ENCODE measurements at regions not wholly inside any gene's neighbourhood (a gene's known extent, or its start where the extent isn't known, plus 50 kb on each side); places are given as distances from the start of the nearest gene placed in this dataset.

DNA sequence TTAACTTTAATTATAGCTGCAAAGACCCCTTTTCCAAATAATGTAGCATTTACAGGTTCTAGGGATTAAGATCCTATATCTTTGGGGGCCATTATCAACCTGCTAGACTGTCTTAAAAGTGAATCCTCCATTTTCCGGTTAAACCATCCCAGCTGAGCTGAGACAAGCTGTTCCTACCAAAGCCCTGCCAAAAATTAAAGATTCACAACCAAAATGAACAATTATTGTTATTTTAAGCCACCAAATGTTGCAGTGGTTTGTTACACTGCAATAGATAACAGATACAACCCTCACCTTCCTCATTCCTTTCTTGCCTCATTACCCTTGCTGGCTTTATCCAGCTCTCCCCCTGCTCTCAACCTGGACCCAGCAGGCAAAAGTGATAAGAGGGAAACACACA is 343.4 kb downstream of the CDK5RAP2 start:
- no peak for DNase-seq (ENCODE audit: low spot score)
- Histone ChIP-seq H3K27ac (ENCODE audit: low read depth, low read length, poor library complexity, severe bottlenecking) (no peak overlapping the region), H3K4me2 (ENCODE audit: low read length) (no peak overlapping the region), H3K36me3 (ENCODE audit: insufficient read depth, low read length) (no peaks in the 10 kb centered on the region), H2AFZ (ENCODE audit: low read length) (no peak overlapping the region), H3K79me2 (ENCODE audit: insufficient read depth, low read depth, low read length) (no peaks in the 10 kb centered on the region), H3K4me1 (ENCODE audit: insufficient read depth, low read length, poor library complexity, severe bottlenecking) (no peaks in the 10 kb centered on the region), H3K4me3 (ENCODE audit: low read depth, low read length, poor library complexity, severe bottlenecking) (no peak overlapping the region), H3K9me2 (ENCODE audit: insufficient read depth, low read length) (no peaks in the 10 kb centered on the region), H3K9me3 (ENCODE audit: low read length) (no peaks in the 10 kb centered on the region), H4K20me1 (ENCODE audit: insufficient read depth, low read length) (no peaks in the 10 kb centered on the region)
- ChIA-PET POLR2A (no interaction called here), CTCF (ENCODE audit: unreplicated experiment) (no interaction called here)
- intact Hi-C loops (cut with micrococcal nuclease; ENCODE audit: unreplicated experiment), result no loop called here
- no TSS peak for BruUV-seq (replicated peaks)
- no peak for TF ChIP-seq EZH2phosphoT487 (IDR thresholded peaks at IDR 0.05; ENCODE audit: borderline replicate concordance, low read depth, low read length)
- TF ChIP-seq, protein P1, sequence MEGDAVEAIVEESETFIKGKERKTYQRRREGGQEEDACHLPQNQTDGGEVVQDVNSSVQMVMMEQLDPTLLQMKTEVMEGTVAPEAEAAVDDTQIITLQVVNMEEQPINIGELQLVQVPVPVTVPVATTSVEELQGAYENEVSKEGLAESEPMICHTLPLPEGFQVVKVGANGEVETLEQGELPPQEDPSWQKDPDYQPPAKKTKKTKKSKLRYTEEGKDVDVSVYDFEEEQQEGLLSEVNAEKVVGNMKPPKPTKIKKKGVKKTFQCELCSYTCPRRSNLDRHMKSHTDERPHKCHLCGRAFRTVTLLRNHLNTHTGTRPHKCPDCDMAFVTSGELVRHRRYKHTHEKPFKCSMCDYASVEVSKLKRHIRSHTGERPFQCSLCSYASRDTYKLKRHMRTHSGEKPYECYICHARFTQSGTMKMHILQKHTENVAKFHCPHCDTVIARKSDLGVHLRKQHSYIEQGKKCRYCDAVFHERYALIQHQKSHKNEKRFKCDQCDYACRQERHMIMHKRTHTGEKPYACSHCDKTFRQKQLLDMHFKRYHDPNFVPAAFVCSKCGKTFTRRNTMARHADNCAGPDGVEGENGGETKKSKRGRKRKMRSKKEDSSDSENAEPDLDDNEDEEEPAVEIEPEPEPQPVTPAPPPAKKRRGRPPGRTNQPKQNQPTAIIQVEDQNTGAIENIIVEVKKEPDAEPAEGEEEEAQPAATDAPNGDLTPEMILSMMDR (conservative IDR thresholded peaks at IDR 0.05; ENCODE audit: low read length), result no peak

DNA sequence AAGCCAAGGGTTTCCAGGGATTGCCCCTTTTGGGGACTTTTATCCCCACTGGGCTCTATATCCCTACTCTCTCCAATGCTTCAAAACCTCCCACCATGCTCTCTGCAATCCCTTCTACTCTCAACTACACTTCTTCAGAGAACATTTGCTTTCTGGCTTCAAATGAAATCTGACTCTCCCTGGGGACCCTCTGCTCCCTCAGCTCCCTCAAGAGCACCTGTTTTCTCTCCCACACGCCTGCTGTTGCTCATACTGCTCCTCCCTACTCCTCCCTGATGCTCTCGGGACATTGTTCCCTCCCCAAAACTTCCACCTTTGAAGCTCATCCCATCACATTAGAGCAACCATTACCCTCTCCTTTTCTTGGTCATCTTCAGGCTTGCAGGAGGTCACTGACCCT is 344.9 kb downstream of the CDK5RAP2 start:
- CTCF ChIA-PET (ENCODE audit: unreplicated experiment), result no interaction called here
- H3K4me3 ChIP-seq (ENCODE audit: low read depth, low read length, poor library complexity, severe bottlenecking), result no peak overlapping the region
- POLR2A ChIA-PET, result no interaction called here

DNA sequence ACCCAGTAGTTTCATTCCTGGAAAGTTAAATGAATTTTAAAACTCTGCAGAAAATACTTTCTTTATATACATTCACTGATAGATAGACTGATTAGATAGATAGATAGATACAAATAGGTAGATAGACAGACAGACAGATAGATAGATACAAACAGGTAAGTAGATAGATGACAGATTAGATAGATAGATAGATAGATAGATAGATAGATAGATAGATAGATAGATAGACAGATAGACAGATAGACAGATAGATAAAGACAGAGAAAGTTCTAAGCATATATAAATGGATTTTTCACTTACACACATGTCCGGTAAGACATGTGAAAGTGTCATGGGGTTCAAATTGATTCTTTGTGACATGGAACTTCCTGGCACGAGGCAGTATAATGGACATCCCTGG is 349.7 kb downstream of the CDK5RAP2 start:
- Histone ChIP-seq H3K9me3 (ENCODE audit: low read length) (no peaks in the 10 kb centered on the region), H3K4me1 (ENCODE audit: insufficient read depth, low read length, poor library complexity, severe bottlenecking) (no peaks in the 10 kb centered on the region), H3K9me2 (ENCODE audit: insufficient read depth, low read length) (no peaks in the 10 kb centered on the region), H2AFZ (ENCODE audit: low read length) (no peak overlapping the region), H3K4me2 (ENCODE audit: low read length) (no peak overlapping the region), H4K20me1 (ENCODE audit: insufficient read depth, low read length) (no peaks in the 10 kb centered on the region), H3K4me3 (ENCODE audit: low read depth, low read length, poor library complexity, severe bottlenecking) (no peak overlapping the region), H3K79me2 (ENCODE audit: insufficient read depth, low read depth, low read length) (no peaks in the 10 kb centered on the region), H3K36me3 (ENCODE audit: insufficient read depth, low read length) (no peaks in the 10 kb centered on the region), H3K27ac (ENCODE audit: low read depth, low read length, poor library complexity, severe bottlenecking) (no peak overlapping the region)
- intact Hi-C loops (cut with micrococcal nuclease; ENCODE audit: unreplicated experiment), result no loop called here
- POLR2A ChIA-PET, result no interaction called here
- CTCF ChIA-PET (ENCODE audit: unreplicated experiment), result no interaction called here
- no TSS peak for BruUV-seq (replicated peaks)
- TF ChIP-seq, protein P1 (conservative IDR thresholded peaks at IDR 0.05; ENCODE audit: low read length), result no peak
- no peak for TF ChIP-seq EZH2phosphoT487 (IDR thresholded peaks at IDR 0.05; ENCODE audit: borderline replicate concordance, low read depth, low read length)
- no peak for DNase-seq (ENCODE audit: low spot score)

More for the DNA sequence above, 344.9 kb downstream of the CDK5RAP2 start:
- Histone ChIP-seq H3K36me3 (ENCODE audit: insufficient read depth, low read length) (no peaks in the 10 kb centered on the region), H3K4me1 (ENCODE audit: insufficient read depth, low read length, poor library complexity, severe bottlenecking) (no peaks in the 10 kb centered on the region), H4K20me1 (ENCODE audit: insufficient read depth, low read length) (no peaks in the 10 kb centered on the region), H3K79me2 (ENCODE audit: insufficient read depth, low read depth, low read length) (no peaks in the 10 kb centered on the region), H3K9me3 (ENCODE audit: low read length) (no peaks in the 10 kb centered on the region), H2AFZ (ENCODE audit: low read length) (no peak overlapping the region), H3K4me2 (ENCODE audit: low read length) (no peak overlapping the region), H3K27ac (ENCODE audit: low read depth, low read length, poor library complexity, severe bottlenecking) (no peak overlapping the region), H3K9me2 (ENCODE audit: insufficient read depth, low read length) (no peaks in the 10 kb centered on the region)
- TF ChIP-seq, protein P1 (conservative IDR thresholded peaks at IDR 0.05; ENCODE audit: low read length), result no peak
- TF ChIP-seq EZH2phosphoT487 (IDR thresholded peaks at IDR 0.05; ENCODE audit: borderline replicate concordance, low read depth, low read length), result no peak
- DNase-seq (ENCODE audit: low spot score), result no peak
- no TSS peak for BruUV-seq (replicated peaks)
- intact Hi-C loops (cut with micrococcal nuclease; ENCODE audit: unreplicated experiment), result no loop called here

All from OCI-LY7 (cell line).